Liver (tissue), 8 donors: ENCODE measurements at regions not wholly inside any gene's neighbourhood (a gene's known extent, or its start where the extent isn't known, plus 50 kb on each side); places are given as distances from the start of the nearest gene placed in this dataset.

Experiments used
- DNase-seq: peaks from one replicate; pipeline ENCODE4 v3.0.0-alpha.2; 2017; ENCODE audit warnings: low spot score
- H3K27ac ChIP-seq, 2 donors: one replicate each; pipeline ENCODE4 v1.7.0; 2013; ENCODE audit warnings: inconsistent platforms in 2 of 2, low read length in 2 of 2, control low read depth in 1 of 2, low read depth in 1 of 2, mild to moderate bottlenecking in 1 of 2
- H3K27me3 ChIP-seq, 4 donors: one replicate each; pipeline versions ENCODE4 v1.6.1 to v1.7.0; 2013; ENCODE audit warnings: low read length in 3 of 4, inconsistent platforms in 1 of 4, mild to moderate bottlenecking in 1 of 4, moderate library complexity in 1 of 4; ENCODE audit not compliant: control insufficient read depth in 4 of 4, insufficient read depth in 4 of 4
- H3K36me3 ChIP-seq, 4 donors: one replicate each; pipeline versions ENCODE4 v1.6.1 to v1.7.0; 2013; ENCODE audit warnings: low read length in 3 of 4, mild to moderate bottlenecking in 3 of 4, low read depth in 1 of 4, moderate library complexity in 1 of 4; ENCODE audit not compliant: control insufficient read depth in 4 of 4, insufficient read depth in 3 of 4
- H3K4me1 ChIP-seq, 4 donors: one replicate each; pipeline versions ENCODE4 v1.6.1 to v1.7.0; 2013; ENCODE audit warnings: low read length in 3 of 4, mild to moderate bottlenecking in 3 of 4, moderate library complexity in 1 of 4; ENCODE audit not compliant: control insufficient read depth in 4 of 4, insufficient read depth in 4 of 4
- H3K4me3 ChIP-seq, 3 donors: one replicate each; pipeline versions ENCODE4 v1.6.1 to v1.7.0; 2013; ENCODE audit warnings: low read length in 3 of 3, control low read depth in 1 of 3, low read depth in 1 of 3, mild to moderate bottlenecking in 1 of 3
- H3K9ac ChIP-seq, 2 donors: one replicate each; pipeline ENCODE4 v1.7.0; 2013; ENCODE audit warnings: low read length in 2 of 2, mild to moderate bottlenecking in 2 of 2, moderate library complexity in 2 of 2, control low read depth in 1 of 2, low read depth in 1 of 2
- H3K9me3 ChIP-seq, 4 donors: one replicate each; pipeline versions ENCODE4 v1.6.1 to v1.7.0; 2013; ENCODE audit warnings: low read length in 3 of 4; ENCODE audit not compliant: control insufficient read depth in 4 of 4
- ATF3 ChIP-seq: IDR thresholded peaks from 2 replicates; pipeline ENCODE4 v1.6.1; 2016; ENCODE audit warnings: antibody characterized with exemption
- CTCF ChIP-seq: fragments of 150-350 bp; IDR thresholded peaks from 2 replicates; pipeline ENCODE4 v1.5.1; 2017; ENCODE audit warnings: improper control_type of control experiment, low read depth, low read length; ENCODE audit not compliant: missing input control
- EGR1 ChIP-seq, 2 donors: IDR thresholded peaks; 2 replicates each; pipeline ENCODE4 v1.6.1; 2016 to 2018; ENCODE audit warnings: antibody characterized with exemption in 2 of 2, low read depth in 2 of 2
- FOXA1 ChIP-seq: IDR thresholded peaks from 2 replicates; pipeline ENCODE4 v1.6.1; 2016; ENCODE audit warnings: antibody characterized with exemption
- FOXA2 ChIP-seq: IDR thresholded peaks from 2 replicates; pipeline ENCODE4 v1.6.1; 2016; ENCODE audit warnings: antibody characterized with exemption
- GABPA ChIP-seq, 2 donors: IDR thresholded peaks in 1 of 2; conservative IDR thresholded peaks in 1 of 2; 2 replicates each; pipeline ENCODE4 v1.6.1; 2016; ENCODE audit warnings: antibody characterized with exemption in 2 of 2, mild to moderate bottlenecking in 1 of 2, moderate library complexity in 1 of 2
- HNF4A ChIP-seq, 2 donors: conservative IDR thresholded peaks; 2 replicates each; pipeline ENCODE4 v1.6.1; 2016; ENCODE audit warnings: antibody characterized with exemption in 2 of 2, mild to moderate bottlenecking in 2 of 2
- HNF4G ChIP-seq: IDR thresholded peaks from 2 replicates; pipeline ENCODE4 v1.6.1; 2016; ENCODE audit warnings: antibody characterized with exemption
- JUND ChIP-seq, 2 donors: IDR thresholded peaks; 2 replicates each; pipeline ENCODE4 v1.6.1; 2016; ENCODE audit warnings: antibody characterized with exemption in 2 of 2
- MAX ChIP-seq: IDR thresholded peaks from 2 replicates; pipeline ENCODE4 v1.6.1; 2016; ENCODE audit warnings: antibody characterized with exemption
- NR2F2 ChIP-seq: IDR thresholded peaks from 2 replicates; pipeline ENCODE4 v1.6.1; 2016; ENCODE audit warnings: antibody characterized with exemption
- RAD21 ChIP-seq, 2 donors: IDR thresholded peaks; 2 replicates each; pipeline ENCODE4 v1.6.1; 2016; ENCODE audit warnings: antibody characterized with exemption in 2 of 2, mild to moderate bottlenecking in 2 of 2
- REST ChIP-seq: IDR thresholded peaks from 2 replicates; pipeline ENCODE4 v1.6.1; 2016; ENCODE audit warnings: antibody characterized with exemption, mild to moderate bottlenecking
- RXRA ChIP-seq, 2 donors: IDR thresholded peaks; 2 replicates each; pipeline ENCODE4 v1.6.1; 2017 to 2018; ENCODE audit warnings: antibody characterized with exemption in 2 of 2, mild to moderate bottlenecking in 1 of 2
- SP1 ChIP-seq: IDR thresholded peaks from 2 replicates; pipeline ENCODE4 v1.6.1; 2018; ENCODE audit warnings: antibody characterized with exemption, mild to moderate bottlenecking
- TAF1 ChIP-seq: conservative IDR thresholded peaks from 2 replicates; pipeline ENCODE4 v1.6.1; 2016; ENCODE audit warnings: antibody characterized with exemption, mild to moderate bottlenecking
- YY1 ChIP-seq: IDR thresholded peaks from 2 replicates; pipeline ENCODE4 v1.6.1; 2016; ENCODE audit warnings: antibody characterized with exemption, mild to moderate bottlenecking
- ZBTB33 ChIP-seq: IDR thresholded peaks from 2 replicates; pipeline ENCODE4 v1.6.1; 2016; ENCODE audit warnings: antibody characterized with exemption
- WGBS: extraction: QIAGEN DNeasy Blood & Tissue Kit; methylation state at CpG from one replicate; pipeline ENCODE4 v1.1.7; 2013; 5-methylcytosine and 5-hydroxymethylcytosine counted together
- donor health status: healthy.
- donor health status: healthy.
- donor health status: healthy.
- donor health status: healthy.
- donor health status: healthy.

GRCh38 chr4:36966756-36967460 lies 277.6 kb upstream of the NWD2 start:
- no peak for DNase-seq
- no peaks in the 10 kb centered on the region for H3K4me1 ChIP-seq
- no peaks in the 10 kb centered on the region for H3K36me3 ChIP-seq
- no peak overlapping the region for H3K27ac ChIP-seq
- 61% methylated on average over 2 of the region's 2 CpGs for WGBS
- no peak for TF ChIP-seq FOXA1
- TF ChIP-seq REST, result no peak
- TF ChIP-seq FOXA2, result no peak
- no peak for TF ChIP-seq HNF4A (conservative IDR thresholded peaks at IDR 0.05)
- TF ChIP-seq GABPA (IDR thresholded peaks at IDR 0.05 in 1 of 2, conservative IDR thresholded peaks at IDR 0.05 in 1 of 2), result no peak
- no peak for TF ChIP-seq ZBTB33
- no peak for TF ChIP-seq CTCF
- H3K9me3 ChIP-seq, result no peaks in the 10 kb centered on the region
- no peak overlapping the region for H3K9ac ChIP-seq
- no peak overlapping the region for H3K4me3 ChIP-seq
- peaks cover 0 to 2% (median 0%) of the 10 kb centered on the region in 4 donors for H3K27me3 ChIP-seq

GRCh38 chr4:36979533-36979932 lies 265.0 kb upstream of the NWD2 start:
- TF ChIP-seq TAF1, result no peak
- no peak for TF ChIP-seq ZBTB33
- TF ChIP-seq NR2F2, result no peak
- no peak for TF ChIP-seq YY1
- TF ChIP-seq GABPA (IDR thresholded peaks at IDR 0.05 in 1 of 2, conservative IDR thresholded peaks at IDR 0.05 in 1 of 2), result no peak
- no peak for TF ChIP-seq JUND (IDR thresholded peaks at IDR 0.05)
- TF ChIP-seq REST, result no peak
- TF ChIP-seq MAX, result no peak
- TF ChIP-seq ATF3, result no peak
- no peak for TF ChIP-seq SP1
- TF ChIP-seq FOXA2, result no peak
- TF ChIP-seq RXRA (IDR thresholded peaks at IDR 0.05), result no peak
- TF ChIP-seq RAD21 (IDR thresholded peaks at IDR 0.05), result no peak
- TF ChIP-seq HNF4G, result no peak
- no peak for TF ChIP-seq EGR1 (IDR thresholded peaks at IDR 0.05; ENCODE audit: low read depth in 2 of 2)
- TF ChIP-seq FOXA1, result no peak
- no peaks in the 10 kb centered on the region for H3K36me3 ChIP-seq
- DNase-seq, result no peak
- H3K4me1 ChIP-seq, result no peaks in the 10 kb centered on the region
- H3K4me3 ChIP-seq, result no peak overlapping the region
- H3K27me3 ChIP-seq, result peaks cover 0 to 2% (median 0%) of the 10 kb centered on the region in 4 donors
- no peaks in the 10 kb centered on the region for H3K9me3 ChIP-seq
- no peak overlapping the region for H3K27ac ChIP-seq
- no peak overlapping the region for H3K9ac ChIP-seq
- WGBS, result 45% methylated on average over 1 of the region's 1 CpG
